OCI-LY1 (cell line): ENCODE measurements at regions not wholly inside any gene's neighbourhood (a gene's known extent, or its start where the extent isn't known, plus 50 kb on each side); places are given as distances from the start of the nearest gene placed in this dataset.

Source experiments
- EZH2 ChIP-seq: fragments of 200-600 bp; sonication (generic), shearing (Covaris generic); IDR thresholded peaks from 2 replicates; pipeline ENCODE4 v1.8.0; 2017; ENCODE audit warnings: borderline replicate concordance, mixed run types, mild to moderate bottlenecking, antibody characterized with exemption, low read length, moderate library complexity, mixed read lengths
- TF ChIP-seq, protein P1 (sequence below): fragments of 200-600 bp; sonication (generic), shearing (Covaris generic); IDR thresholded peaks from 2 replicates; pipeline ENCODE4 v1.5.1; 2017; ENCODE audit warnings: mild to moderate bottlenecking, antibody characterized with exemption, low read length, moderate library complexity, mixed read lengths

DNA sequence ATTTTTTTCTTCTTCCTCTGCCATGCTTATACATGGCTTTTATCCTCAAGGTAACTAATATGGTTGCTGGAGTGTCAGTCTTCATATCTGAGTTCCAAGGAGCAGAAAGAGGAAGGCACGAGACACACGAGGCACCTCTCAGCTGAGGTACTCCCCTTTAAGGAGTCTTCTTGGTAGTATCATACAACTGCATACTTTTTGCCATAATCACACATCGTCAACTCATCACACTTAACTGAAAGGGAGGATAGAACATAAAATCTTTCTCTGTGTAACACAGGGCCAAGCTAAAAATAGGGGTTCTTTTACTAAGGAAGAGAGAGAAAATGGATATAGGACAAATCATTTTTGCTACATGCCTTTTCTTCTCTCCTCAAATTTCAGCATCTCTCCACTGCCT lies 104.2 kb downstream of the OXSM start:
- TF ChIP-seq, protein P1, sequence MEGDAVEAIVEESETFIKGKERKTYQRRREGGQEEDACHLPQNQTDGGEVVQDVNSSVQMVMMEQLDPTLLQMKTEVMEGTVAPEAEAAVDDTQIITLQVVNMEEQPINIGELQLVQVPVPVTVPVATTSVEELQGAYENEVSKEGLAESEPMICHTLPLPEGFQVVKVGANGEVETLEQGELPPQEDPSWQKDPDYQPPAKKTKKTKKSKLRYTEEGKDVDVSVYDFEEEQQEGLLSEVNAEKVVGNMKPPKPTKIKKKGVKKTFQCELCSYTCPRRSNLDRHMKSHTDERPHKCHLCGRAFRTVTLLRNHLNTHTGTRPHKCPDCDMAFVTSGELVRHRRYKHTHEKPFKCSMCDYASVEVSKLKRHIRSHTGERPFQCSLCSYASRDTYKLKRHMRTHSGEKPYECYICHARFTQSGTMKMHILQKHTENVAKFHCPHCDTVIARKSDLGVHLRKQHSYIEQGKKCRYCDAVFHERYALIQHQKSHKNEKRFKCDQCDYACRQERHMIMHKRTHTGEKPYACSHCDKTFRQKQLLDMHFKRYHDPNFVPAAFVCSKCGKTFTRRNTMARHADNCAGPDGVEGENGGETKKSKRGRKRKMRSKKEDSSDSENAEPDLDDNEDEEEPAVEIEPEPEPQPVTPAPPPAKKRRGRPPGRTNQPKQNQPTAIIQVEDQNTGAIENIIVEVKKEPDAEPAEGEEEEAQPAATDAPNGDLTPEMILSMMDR, result no peak
- no peak for TF ChIP-seq EZH2
